Neutrophil (primary cell): ENCODE measurements at regions not wholly inside any gene's neighbourhood (a gene's known extent, or its start where the extent isn't known, plus 50 kb on each side); places are given as distances from the start of the nearest gene placed in this dataset.
A peak's percentile ranks its signal among the peaks of the same experiment; 100 is the strongest.

Source experiments
- H3K27ac ChIP-seq: fragments of 200-600 bp; sonication (generic); 2 replicates; pipeline ENCODE4 v1.5.1; 2016; ENCODE audit warnings: mild to moderate bottlenecking, moderate library complexity
- H3K27me3 ChIP-seq: fragments of 200-600 bp; sonication (generic); 2 replicates; pipeline ENCODE4 v1.6.0; 2016; ENCODE audit warnings: mild to moderate bottlenecking
- H3K36me3 ChIP-seq: fragments of 200-600 bp; sonication (generic); 2 replicates; pipeline ENCODE4 v1.5.1; 2017
- H3K4me1 ChIP-seq, 2 experiments: fragments of 200-600 bp in 1 of 2; sonication (generic) in 1 of 2; 1 replicate in 1 of 2; 2 replicates in 1 of 2; pipeline versions ENCODE4 v1.5.1 to v1.6.1; 2013 to 2016; ENCODE audit warnings: low read depth in 1 of 2, low read length in 1 of 2, mild to moderate bottlenecking in 1 of 2, moderate library complexity in 1 of 2; ENCODE audit not compliant: control insufficient read depth in 1 of 2, insufficient read depth in 1 of 2
- H3K4me3 ChIP-seq, 2 experiments: fragments of 200-600 bp in 1 of 2; sonication (generic) in 1 of 2; 1 replicate in 1 of 2; 2 replicates in 1 of 2; pipeline ENCODE4 v1.5.1; 2013 to 2016; ENCODE audit warnings: low read depth in 1 of 2, low read length in 1 of 2, mild to moderate bottlenecking in 1 of 2, moderate library complexity in 1 of 2
- H3K9me3 ChIP-seq: fragments of 200-600 bp; sonication (generic); 2 replicates; pipeline ENCODE4 v1.5.1; 2016
- CTCF ChIP-seq: fragments of 200-600 bp; sonication (generic); IDR thresholded peaks from 2 replicates; pipeline ENCODE4 v1.5.1; 2016; ENCODE audit warnings: antibody characterized with exemption

- H3K27ac ChIP-seq, result peak overlapping the region; percentile 69
- H3K4me3 ChIP-seq, result peak overlapping the region in 1 of 2 experiments; percentile 30
- TF ChIP-seq CTCF, result no peak
- H3K4me1 ChIP-seq, result peaks cover 52 to 56% of the 10 kb centered on the region in 2 experiments
- peaks cover 8% of the 10 kb centered on the region for H3K36me3 ChIP-seq
- no peaks in the 10 kb centered on the region for H3K9me3 ChIP-seq
- H3K27me3 ChIP-seq, result no peaks in the 10 kb centered on the region
Observed at GRCh38 chr1:184867866-184868689, 106.2 kb downstream of the NIBAN1 start.

GRCh38 chr1:184866991-184867788, 107.1 kb downstream of the NIBAN1 start:
- Histone ChIP-seq H3K36me3 (peaks cover 8% of the 10 kb centered on the region), H3K27ac (peak overlapping the region; percentile 69), H3K4me1 (peaks cover 52 to 64% of the 10 kb centered on the region in 2 experiments), H3K4me3 (peak overlapping the region; percentile 18 to 31), H3K9me3 (no peaks in the 10 kb centered on the region), H3K27me3 (no peaks in the 10 kb centered on the region)
- TF ChIP-seq CTCF, result no peak

- no peaks in the 10 kb centered on the region for H3K27me3 ChIP-seq
- no peak for TF ChIP-seq CTCF
- H3K27ac ChIP-seq, result peak overlapping the region; percentile 69
- H3K36me3 ChIP-seq, result peaks cover 8% of the 10 kb centered on the region
- H3K4me3 ChIP-seq, result peak overlapping the region; percentile 18 to 31
- H3K9me3 ChIP-seq, result no peaks in the 10 kb centered on the region
- peaks cover 52 to 68% of the 10 kb centered on the region in 2 experiments for H3K4me1 ChIP-seq
Observed at GRCh38 chr1:184866586-184866985, 107.7 kb downstream of the NIBAN1 start.

GRCh38 chr1:184865831-184866230, 108.5 kb downstream of the NIBAN1 start:
- Histone ChIP-seq H3K27me3 (no peaks in the 10 kb centered on the region), H3K36me3 (peaks cover 7% of the 10 kb centered on the region), H3K27ac (peak overlapping the region; percentile 69), H3K4me1 (peaks cover 54 to 75% of the 10 kb centered on the region in 2 experiments), H3K4me3 (peak overlapping the region in 1 of 2 experiments; percentile 31), H3K9me3 (no peaks in the 10 kb centered on the region)
- TF ChIP-seq CTCF, result no peak

- no peaks in the 10 kb centered on the region for H3K36me3 ChIP-seq
- no peak for TF ChIP-seq CTCF
Observed at GRCh38 chr1:184861755-184862336, 107.2 kb upstream of the EDEM3 start.

More at GRCh38 chr1:184861755-184862336, 107.2 kb upstream of the EDEM3 start:
- no peaks in the 10 kb centered on the region for H3K27me3 ChIP-seq
- no peak overlapping the region for H3K4me3 ChIP-seq
- no peaks in the 10 kb centered on the region for H3K9me3 ChIP-seq
- H3K4me1 ChIP-seq, result peaks cover 46 to 67% of the 10 kb centered on the region in 2 experiments
- H3K27ac ChIP-seq, result peak overlapping the region; percentile 20
